Activated CD8-positive, alpha-beta T cell treated with anti-CD3 and anti-CD28 coated beads for 36 hours (primary cell): ENCODE measurements at regions not wholly inside any gene's neighbourhood (a gene's known extent, or its start where the extent isn't known, plus 50 kb on each side); places are given as distances from the start of the nearest gene placed in this dataset.

Experiments
- ATAC-seq: fragments of 200-7000 bp; cut with Tn5 transposase; one replicate; pipeline ENCODE4 v1.10.0; 2021; ENCODE audit warnings: mild to moderate bottlenecking, moderate library complexity
- CTCF ChIA-PET: fragments of 350-600 bp; sonication (Branson Sonifier 250); formaldehyde crosslinking; loops from one replicate; lab custom pipeline; 2021; ENCODE audit warnings: antibody characterized with exemption; lab: Charles Lee
- POLR2A ChIA-PET: fragments of 350-600 bp; sonication (Branson Sonifier 250); formaldehyde crosslinking; loops from one replicate; lab custom pipeline; 2021; ENCODE audit warnings: antibody characterized with exemption; lab: Charles Lee
- DNase-seq: peaks from one replicate; pipeline ENCODE4 v3.0.0-alpha.2; 2020
- H3K27ac Mint-ChIP-seq: one replicate; pipeline ENCODE4 v1.8.0; 2021; ENCODE audit warnings: mild to moderate bottlenecking, mixed read lengths
- H3K27me3 Mint-ChIP-seq: one replicate; pipeline ENCODE4 v1.8.0; 2021; ENCODE audit warnings: mixed read lengths
- H3K36me3 Mint-ChIP-seq: one replicate; pipeline ENCODE4 v1.8.0; 2021; ENCODE audit warnings: low read depth, mixed read lengths
- H3K4me1 Mint-ChIP-seq: one replicate; pipeline ENCODE4 v1.8.0; 2021; ENCODE audit warnings: low read depth, mixed read lengths
- H3K4me3 Mint-ChIP-seq: one replicate; pipeline ENCODE4 v1.8.0; 2021; ENCODE audit warnings: mild to moderate bottlenecking, moderate library complexity, mixed read lengths
- H3K9me3 Mint-ChIP-seq: one replicate; pipeline ENCODE4 v1.8.0; 2021; ENCODE audit warnings: mixed read lengths
- intact Hi-C: fragments of 100-400 bp; cut with micrococcal nuclease; formaldehyde crosslinking; loops from one replicate; pipeline ENCODE4 v1.10.0; 2022
- TF ChIP-seq, protein P1 (sequence below): fragments of 200-600 bp; IDR thresholded peaks from one replicate; pipeline ENCODE4 v1.8.0; 2022; ENCODE audit warnings: antibody characterized with exemption, mild to moderate bottlenecking

- Mint-ChIP-seq H3K36me3 (no peaks in the 10 kb centered on the region), H3K4me1 (no peaks in the 10 kb centered on the region), H3K27ac (no peak overlapping the region), H3K4me3 (no peak overlapping the region), H3K27me3 (peaks cover 5% of the 10 kb centered on the region), H3K9me3 (no peaks in the 10 kb centered on the region)
- no peak for ATAC-seq
- ChIA-PET POLR2A (no interaction called here), CTCF (no interaction called here)
- DNase-seq: no peak
- intact Hi-C loops: no loop called here
- TF ChIP-seq, protein P1, sequence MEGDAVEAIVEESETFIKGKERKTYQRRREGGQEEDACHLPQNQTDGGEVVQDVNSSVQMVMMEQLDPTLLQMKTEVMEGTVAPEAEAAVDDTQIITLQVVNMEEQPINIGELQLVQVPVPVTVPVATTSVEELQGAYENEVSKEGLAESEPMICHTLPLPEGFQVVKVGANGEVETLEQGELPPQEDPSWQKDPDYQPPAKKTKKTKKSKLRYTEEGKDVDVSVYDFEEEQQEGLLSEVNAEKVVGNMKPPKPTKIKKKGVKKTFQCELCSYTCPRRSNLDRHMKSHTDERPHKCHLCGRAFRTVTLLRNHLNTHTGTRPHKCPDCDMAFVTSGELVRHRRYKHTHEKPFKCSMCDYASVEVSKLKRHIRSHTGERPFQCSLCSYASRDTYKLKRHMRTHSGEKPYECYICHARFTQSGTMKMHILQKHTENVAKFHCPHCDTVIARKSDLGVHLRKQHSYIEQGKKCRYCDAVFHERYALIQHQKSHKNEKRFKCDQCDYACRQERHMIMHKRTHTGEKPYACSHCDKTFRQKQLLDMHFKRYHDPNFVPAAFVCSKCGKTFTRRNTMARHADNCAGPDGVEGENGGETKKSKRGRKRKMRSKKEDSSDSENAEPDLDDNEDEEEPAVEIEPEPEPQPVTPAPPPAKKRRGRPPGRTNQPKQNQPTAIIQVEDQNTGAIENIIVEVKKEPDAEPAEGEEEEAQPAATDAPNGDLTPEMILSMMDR: no peak
These were observed 52.0 kb upstream of the OSBPL8 start for GRCh38 chr12:76611533-76611932.

DNA sequence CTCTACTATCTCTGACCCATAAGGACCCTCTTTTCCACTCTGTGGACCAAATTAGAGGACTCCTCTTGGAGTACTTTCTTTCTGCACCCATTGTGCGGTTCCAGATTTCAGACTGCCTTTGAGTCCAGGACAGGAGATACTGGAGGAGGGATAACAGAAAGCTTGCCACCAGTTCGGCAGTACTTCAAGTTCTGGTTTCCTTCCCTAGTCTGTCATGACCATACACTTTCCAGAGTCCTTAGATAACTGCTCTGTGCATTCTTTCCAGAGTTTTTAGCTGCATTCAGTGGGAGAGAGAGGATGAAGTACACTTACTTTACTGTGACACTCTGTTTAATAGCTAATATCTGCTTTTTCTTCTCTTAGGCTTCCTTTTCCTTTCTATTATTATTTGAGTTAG, 54.8 kb upstream of the OSBPL8 start:
- Mint-ChIP-seq H3K27me3 (peaks cover 5% of the 10 kb centered on the region), H3K4me1 (no peaks in the 10 kb centered on the region), H3K4me3 (no peak overlapping the region), H3K27ac (no peak overlapping the region), H3K36me3 (no peaks in the 10 kb centered on the region), H3K9me3 (no peaks in the 10 kb centered on the region)
- ATAC-seq: no peak
- no peak for DNase-seq
- TF ChIP-seq, protein P1: no peak
- intact Hi-C loops: no loop called here
- POLR2A ChIA-PET: no interaction called here
- CTCF ChIA-PET: interaction anchor here (1.0 to 1.5 kb wide), 2 partner anchors 206 to 396 kb away, joined by 3 to 4 read pairs; no protein-coding TSS in a partner anchor

DNA sequence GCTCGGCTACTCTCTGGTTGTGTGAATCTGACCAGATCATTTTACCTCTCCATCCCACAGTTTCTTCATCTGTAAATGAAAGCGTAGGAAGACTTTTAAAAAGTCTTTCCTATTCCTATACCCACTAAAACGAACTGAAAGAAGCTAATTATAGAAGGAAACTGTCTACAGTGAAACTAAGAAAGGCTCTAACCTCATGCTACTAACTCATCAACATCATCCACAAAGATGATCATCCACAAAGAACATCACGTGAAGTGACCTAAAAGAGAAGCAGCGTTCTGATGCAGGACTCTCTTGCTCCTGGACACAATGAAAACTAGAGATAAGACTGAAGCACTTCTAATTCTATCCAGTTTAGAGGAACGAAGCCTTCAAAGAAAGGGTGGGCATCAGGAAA, 58.5 kb upstream of the OSBPL8 start:
- intact Hi-C loops: no loop called here
- Mint-ChIP-seq H3K9me3 (no peaks in the 10 kb centered on the region), H3K36me3 (no peaks in the 10 kb centered on the region), H3K4me3 (no peak overlapping the region), H3K27ac (no peak overlapping the region), H3K4me1 (peaks cover 3% of the 10 kb centered on the region), H3K27me3 (peaks cover 2% of the 10 kb centered on the region)
- TF ChIP-seq, protein P1: no peak
- CTCF ChIA-PET: interaction anchor here (2.1 kb wide), 1 partner anchor 173 kb away, joined by 13 read pairs; no protein-coding TSS in a partner anchor
- DNase-seq (no peak), ATAC-seq (no peak)
- POLR2A ChIA-PET: no interaction called here

DNA sequence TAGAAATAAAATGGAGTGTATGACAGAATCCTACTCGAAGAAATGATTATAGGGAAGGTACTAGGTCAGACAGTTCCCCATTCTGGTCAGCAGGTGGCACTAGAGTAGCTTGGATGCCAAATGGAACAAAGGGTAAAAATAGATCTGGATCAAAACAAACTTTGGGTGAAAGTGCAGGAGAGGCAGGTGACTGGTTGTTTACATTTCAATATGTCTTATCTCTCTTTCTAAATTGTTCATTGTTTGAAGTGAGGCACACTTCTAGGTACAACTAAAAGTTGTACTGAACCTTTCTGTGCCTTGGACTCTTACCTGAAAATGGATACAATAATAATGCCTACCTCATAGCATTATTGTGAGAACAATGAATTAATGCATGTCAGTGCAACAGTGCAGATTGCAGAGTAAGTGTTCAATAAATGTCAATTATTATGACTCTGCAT, 62.0 kb upstream of the OSBPL8 start:
- no peak overlapping the region for H3K27ac Mint-ChIP-seq
- H3K4me3 Mint-ChIP-seq: no peak overlapping the region
- CTCF ChIA-PET: interaction anchor here (0.5 to 3.5 kb wide), 27 partner anchors 9 to 393 kb away, joined by 3 to 83 read pairs (median 4); partner anchors contain the start of gene ZDHHC17
- intact Hi-C loops: loop anchor here (1.0 to 5.0 kb wide), 3 partner anchors 170 to 389 kb away; no protein-coding TSS in a partner anchor
- H3K4me1 Mint-ChIP-seq: peaks cover 3% of the 10 kb centered on the region
- TF ChIP-seq, protein P1: peak; percentile 95
- peak; percentile 95 for ATAC-seq
- POLR2A ChIA-PET: interaction anchor here (0.6 kb wide), 1 partner anchor 13 kb away, joined by 3 read pairs; no protein-coding TSS in a partner anchor
- no peaks in the 10 kb centered on the region for H3K9me3 Mint-ChIP-seq
- H3K27me3 Mint-ChIP-seq: peaks cover 2% of the 10 kb centered on the region
- H3K36me3 Mint-ChIP-seq: no peaks in the 10 kb centered on the region
- peak; percentile 83 for DNase-seq

GRCh38 chr12:76622351-76622750, 62.8 kb upstream of the OSBPL8 start:
- Mint-ChIP-seq H3K9me3 (no peaks in the 10 kb centered on the region), H3K4me1 (peaks cover 3% of the 10 kb centered on the region), H3K36me3 (no peaks in the 10 kb centered on the region), H3K27ac (no peak overlapping the region), H3K27me3 (peaks cover 2% of the 10 kb centered on the region), H3K4me3 (no peak overlapping the region)
- ChIA-PET POLR2A (interaction anchor here (1.5 kb wide), 1 partner anchor 146 kb away, joined by 4 read pairs; no protein-coding TSS in a partner anchor), CTCF (interaction anchor here (0.9 to 3.5 kb wide), 15 partner anchors 8 to 389 kb away, joined by 3 to 83 read pairs (median 4); partner anchors contain the start of gene ZDHHC17)
- DNase-seq (no peak), ATAC-seq (no peak)
- TF ChIP-seq, protein P1: no peak
- intact Hi-C loops: loop anchor here (5.0 kb wide), 1 partner anchor 305 kb away; no protein-coding TSS in a partner anchor
